ENCODE measurements at regions not wholly inside any gene's neighbourhood (a gene's known extent, or its start where the extent isn't known, plus 50 kb on each side); places are given as distances from the start of the nearest gene placed in this dataset.

DNA sequence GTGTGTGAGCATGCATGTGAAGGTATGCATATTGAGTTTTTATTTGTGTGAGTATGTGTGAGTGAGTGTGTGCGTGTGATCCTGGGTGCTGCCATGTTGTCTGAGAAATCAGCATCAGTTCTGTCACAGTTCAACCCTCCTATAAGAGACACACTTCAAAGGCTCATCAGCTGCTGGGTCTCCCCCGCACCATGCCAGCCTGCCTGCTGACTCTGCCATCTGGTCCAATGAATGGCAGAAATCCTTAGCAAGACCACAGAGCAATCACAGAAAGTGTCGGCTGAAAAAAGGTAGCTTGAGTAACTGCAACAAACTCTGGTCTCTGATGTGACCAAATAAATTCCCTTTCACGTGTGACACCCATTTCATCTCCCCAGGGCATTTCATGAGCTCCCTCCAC lies 381.8 kb upstream of the MAF start:
- TF ChIP-seq, protein P1, sequence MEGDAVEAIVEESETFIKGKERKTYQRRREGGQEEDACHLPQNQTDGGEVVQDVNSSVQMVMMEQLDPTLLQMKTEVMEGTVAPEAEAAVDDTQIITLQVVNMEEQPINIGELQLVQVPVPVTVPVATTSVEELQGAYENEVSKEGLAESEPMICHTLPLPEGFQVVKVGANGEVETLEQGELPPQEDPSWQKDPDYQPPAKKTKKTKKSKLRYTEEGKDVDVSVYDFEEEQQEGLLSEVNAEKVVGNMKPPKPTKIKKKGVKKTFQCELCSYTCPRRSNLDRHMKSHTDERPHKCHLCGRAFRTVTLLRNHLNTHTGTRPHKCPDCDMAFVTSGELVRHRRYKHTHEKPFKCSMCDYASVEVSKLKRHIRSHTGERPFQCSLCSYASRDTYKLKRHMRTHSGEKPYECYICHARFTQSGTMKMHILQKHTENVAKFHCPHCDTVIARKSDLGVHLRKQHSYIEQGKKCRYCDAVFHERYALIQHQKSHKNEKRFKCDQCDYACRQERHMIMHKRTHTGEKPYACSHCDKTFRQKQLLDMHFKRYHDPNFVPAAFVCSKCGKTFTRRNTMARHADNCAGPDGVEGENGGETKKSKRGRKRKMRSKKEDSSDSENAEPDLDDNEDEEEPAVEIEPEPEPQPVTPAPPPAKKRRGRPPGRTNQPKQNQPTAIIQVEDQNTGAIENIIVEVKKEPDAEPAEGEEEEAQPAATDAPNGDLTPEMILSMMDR (IDR thresholded peaks at IDR 0.05; ENCODE audit: low read depth, low read length), result no peak
- H3K4me3 ChIP-seq (replicated peaks in 1 of 2; ENCODE audit: low read depth in 2 of 2, low read length in 2 of 2), result no peak overlapping the region
- no peak for DNase-seq (ENCODE audit: low read depth in 2 of 2)

DNA sequence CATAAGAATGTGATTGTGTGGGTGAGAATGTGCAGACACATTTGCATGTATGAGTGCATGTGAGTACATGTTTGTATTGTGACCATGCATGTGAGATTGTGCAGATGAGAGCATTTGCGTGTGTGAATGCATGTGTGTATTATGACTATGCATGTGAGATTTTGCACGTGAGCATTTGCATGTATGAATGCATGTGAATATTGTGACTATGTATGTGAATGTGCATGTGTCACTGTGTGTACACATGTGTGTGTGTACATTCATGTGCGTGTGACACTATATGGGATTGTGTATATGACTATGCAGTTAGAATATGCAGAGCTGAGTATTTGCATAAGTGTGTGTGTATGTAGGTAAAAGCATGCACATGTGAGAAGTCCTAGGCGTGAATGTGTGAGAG lies 381.3 kb upstream of the MAF start:
- H3K4me3 ChIP-seq (replicated peaks in 1 of 2; ENCODE audit: low read depth in 2 of 2, low read length in 2 of 2), result no peak overlapping the region
- TF ChIP-seq, protein P1 (IDR thresholded peaks at IDR 0.05; ENCODE audit: low read depth, low read length), result no peak

DNA sequence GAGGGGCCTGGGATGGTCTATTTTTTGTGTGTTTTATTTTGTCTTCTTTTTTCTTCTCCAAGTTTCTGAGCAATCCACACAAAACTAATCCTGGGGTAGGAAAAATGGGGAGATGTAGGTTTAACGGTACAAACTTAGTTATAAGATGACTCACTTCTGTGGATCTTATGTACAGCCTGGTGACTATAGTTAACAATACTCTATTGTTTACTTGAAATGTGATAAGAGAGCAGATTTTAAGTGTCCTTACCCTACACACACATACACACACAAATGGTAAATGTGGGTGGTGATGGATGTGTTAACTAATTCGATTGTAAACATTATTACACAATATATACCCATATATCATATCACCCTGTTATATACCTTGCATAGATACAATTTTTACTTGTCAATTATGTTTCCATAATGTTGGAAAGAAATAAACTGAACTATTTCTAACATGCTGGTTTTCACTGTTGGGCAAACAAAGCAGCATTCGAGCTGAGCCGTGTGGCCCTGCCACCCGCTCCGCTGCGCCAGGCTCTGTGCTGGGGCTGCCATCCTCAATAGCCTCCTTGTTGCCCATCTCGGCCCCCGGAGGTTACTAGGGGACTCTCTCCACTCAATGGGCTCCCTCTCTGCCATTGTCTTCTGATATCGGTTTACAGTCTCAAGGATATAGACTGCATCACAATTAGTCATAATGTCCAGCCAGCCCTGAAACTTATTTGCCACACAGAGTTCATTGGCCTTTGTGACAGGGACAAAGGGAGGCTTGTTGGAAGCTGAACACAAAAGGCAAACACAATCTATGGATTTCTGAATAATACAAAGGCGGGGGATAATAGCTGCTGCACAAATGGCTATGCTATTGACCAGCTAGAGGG lies 380.3 kb upstream of the MAF start:
- no peak for DNase-seq (ENCODE audit: low read depth in 2 of 2)
- H3K4me3 ChIP-seq (replicated peaks in 1 of 2; ENCODE audit: low read depth in 2 of 2, low read length in 2 of 2), result no peak overlapping the region
- TF ChIP-seq, protein P1 (IDR thresholded peaks at IDR 0.05; ENCODE audit: low read depth, low read length), result no peak

More for the DNA sequence above, 381.3 kb upstream of the MAF start:
- no peak for DNase-seq (ENCODE audit: low read depth in 2 of 2)

DNA sequence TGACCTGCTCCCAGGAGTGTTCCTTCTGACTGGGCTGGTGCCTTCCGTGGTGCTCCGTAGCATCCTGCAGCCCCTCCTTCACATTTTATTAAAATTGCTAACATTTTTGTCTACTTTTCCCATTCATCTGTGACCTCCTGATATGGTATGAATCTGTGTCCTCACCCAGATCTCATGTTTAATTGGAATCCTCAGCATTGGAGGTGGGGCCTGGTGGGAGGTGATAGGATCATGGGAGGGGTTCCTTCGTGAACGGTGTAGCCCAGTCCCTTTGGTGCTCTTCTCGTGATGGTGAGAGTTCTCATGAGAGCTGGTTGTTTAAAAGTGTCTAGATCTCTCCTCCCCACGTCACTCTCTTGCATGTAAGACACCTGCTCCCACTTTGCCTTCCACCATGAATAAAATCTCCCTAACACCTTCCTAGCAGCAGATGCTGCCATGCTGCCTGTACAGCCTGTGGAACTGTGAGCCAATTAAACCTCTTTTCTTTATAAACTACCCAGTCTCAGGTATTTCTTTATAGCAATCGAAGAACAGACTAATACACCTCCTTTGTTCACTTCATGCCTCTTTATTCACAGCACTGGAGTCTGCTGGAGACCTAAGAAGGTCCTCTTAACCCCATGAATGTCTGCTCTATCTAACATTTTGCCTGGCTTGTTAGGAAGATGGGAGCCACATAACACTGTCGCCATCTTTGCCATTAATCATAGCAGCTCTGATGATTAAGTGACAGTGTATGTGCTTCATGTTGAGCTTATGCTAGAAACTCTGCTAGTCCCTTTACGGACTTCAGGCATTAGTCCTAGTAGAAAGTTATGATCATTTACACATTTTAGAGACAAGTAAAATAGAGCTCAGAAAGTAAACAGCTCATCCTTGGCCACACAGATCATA lies 377.7 kb upstream of the MAF start:
- no peak overlapping the region for H3K4me3 ChIP-seq (replicated peaks in 1 of 2; ENCODE audit: low read depth in 2 of 2, low read length in 2 of 2)
- no peak for DNase-seq (ENCODE audit: low read depth in 2 of 2)
- TF ChIP-seq, protein P1 (IDR thresholded peaks at IDR 0.05; ENCODE audit: low read depth, low read length), result no peak

DNA sequence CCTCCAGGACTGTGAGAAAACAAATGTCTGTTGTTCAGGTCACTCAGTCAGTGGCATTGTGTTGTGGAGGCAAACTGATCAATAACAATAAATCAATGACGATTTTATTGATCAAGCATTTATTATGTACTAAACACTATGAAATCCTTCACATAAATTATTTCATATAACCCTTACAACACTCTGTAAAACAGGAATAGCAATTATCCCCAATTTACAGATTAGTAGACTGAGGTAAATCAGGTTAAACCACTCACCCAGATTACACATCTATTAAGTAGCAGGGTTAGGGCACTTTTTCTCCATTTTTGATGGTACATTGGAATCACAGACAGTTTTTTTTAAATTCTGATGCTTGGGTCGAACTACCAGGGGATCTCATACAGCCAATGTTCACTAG lies 372.8 kb upstream of the MAF start:
- TF ChIP-seq, protein P1 (IDR thresholded peaks at IDR 0.05; ENCODE audit: low read depth, low read length), result no peak
- DNase-seq (ENCODE audit: low read depth in 2 of 2), result no peak
- H3K4me3 ChIP-seq (replicated peaks in 1 of 2; ENCODE audit: low read depth in 2 of 2, low read length in 2 of 2), result no peak overlapping the region

DNA sequence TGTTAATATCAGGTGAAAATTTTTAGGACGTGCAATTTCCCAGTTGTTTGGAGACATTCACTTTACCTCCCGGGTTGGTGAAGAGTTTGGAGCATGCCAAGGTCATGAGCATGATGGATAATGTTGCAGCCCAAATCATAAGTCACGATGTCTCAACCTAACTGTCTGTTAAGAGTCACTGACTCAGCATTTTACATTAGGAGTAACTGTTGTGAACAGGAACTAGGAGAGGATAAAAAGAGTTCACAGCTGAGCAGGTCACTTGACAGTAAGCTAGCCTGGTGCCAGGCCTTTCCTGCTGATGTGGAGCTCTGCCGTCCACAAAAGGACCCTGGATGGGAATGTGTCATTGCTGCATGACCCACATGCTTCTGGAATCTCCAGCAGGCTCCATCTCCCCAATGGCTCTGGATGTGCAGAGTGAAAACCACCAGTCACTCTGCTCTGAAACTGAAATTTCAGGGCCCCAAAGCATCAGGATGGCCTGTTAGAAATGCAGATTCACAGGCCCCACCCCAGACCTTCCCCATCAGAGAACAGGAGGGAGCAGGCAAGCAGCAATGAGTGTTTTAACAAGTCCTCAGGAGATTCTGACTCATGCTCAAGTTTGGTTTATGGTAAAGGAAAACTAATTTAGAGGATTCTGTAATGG lies 371.6 kb upstream of the MAF start:
- TF ChIP-seq, protein P1 (IDR thresholded peaks at IDR 0.05; ENCODE audit: low read depth, low read length), result no peak
- no peak for DNase-seq (ENCODE audit: low read depth in 2 of 2)
- no peak overlapping the region for H3K4me3 ChIP-seq (replicated peaks in 1 of 2; ENCODE audit: low read depth in 2 of 2, low read length in 2 of 2)
